GM19035 (cell line): ENCODE measurements at regions not wholly inside any gene's neighbourhood (a gene's known extent, or its start where the extent isn't known, plus 50 kb on each side); places are given as distances from the start of the nearest gene placed in this dataset.

Experiments
- ATAC-seq: cut with Tn5 transposase; IDR thresholded peaks from one replicate; pipeline ENCODE4 v1.9.1; 2021; ENCODE audit not compliant: unreplicated experiment

- ATAC-seq: no peak
Measured at GRCh38 chr6:22457996-22458395, 111.4 kb upstream of the HDGFL1 start.

- ATAC-seq: no peak
Measured at GRCh38 chr6:22466665-22467245, 102.6 kb upstream of the HDGFL1 start.

- no peak for ATAC-seq
Measured at GRCh38 chr6:22467645-22468044, 101.7 kb upstream of the HDGFL1 start.

GRCh38 chr6:22468256-22468965 lies 101.0 kb upstream of the HDGFL1 start:
- no peak for ATAC-seq

- ATAC-seq: no peak
Measured at GRCh38 chr6:22470454-22471131, 98.8 kb upstream of the HDGFL1 start.

- no peak for ATAC-seq
Measured at GRCh38 chr6:22471132-22471690, 98.2 kb upstream of the HDGFL1 start.

- ATAC-seq: no peak
Measured at GRCh38 chr6:22471746-22472145, 97.6 kb upstream of the HDGFL1 start.

- no peak for ATAC-seq
Measured at GRCh38 chr6:22473991-22474682, 95.2 kb upstream of the HDGFL1 start.

GRCh38 chr6:22476811-22477390 lies 92.5 kb upstream of the HDGFL1 start:
- ATAC-seq: no peak

GRCh38 chr6:22497276-22497675 lies 72.1 kb upstream of the HDGFL1 start:
- no peak for ATAC-seq

- no peak for ATAC-seq
Measured at GRCh38 chr6:22499815-22500214, 69.6 kb upstream of the HDGFL1 start.

- no peak for ATAC-seq
Measured at GRCh38 chr6:22506496-22506895, 62.9 kb upstream of the HDGFL1 start.

- no peak for ATAC-seq
Measured at GRCh38 chr6:22512686-22513427, 56.5 kb upstream of the HDGFL1 start.

- no peak for ATAC-seq
Measured at GRCh38 chr6:22513667-22514066, 55.7 kb upstream of the HDGFL1 start.

GRCh38 chr6:22519237-22519636 lies 50.1 kb upstream of the HDGFL1 start:
- ATAC-seq: no peak
